ENCODE measurements at regions not wholly inside any gene's neighbourhood (a gene's known extent, or its start where the extent isn't known, plus 50 kb on each side); places are given as distances from the start of the nearest gene placed in this dataset.

DNA sequence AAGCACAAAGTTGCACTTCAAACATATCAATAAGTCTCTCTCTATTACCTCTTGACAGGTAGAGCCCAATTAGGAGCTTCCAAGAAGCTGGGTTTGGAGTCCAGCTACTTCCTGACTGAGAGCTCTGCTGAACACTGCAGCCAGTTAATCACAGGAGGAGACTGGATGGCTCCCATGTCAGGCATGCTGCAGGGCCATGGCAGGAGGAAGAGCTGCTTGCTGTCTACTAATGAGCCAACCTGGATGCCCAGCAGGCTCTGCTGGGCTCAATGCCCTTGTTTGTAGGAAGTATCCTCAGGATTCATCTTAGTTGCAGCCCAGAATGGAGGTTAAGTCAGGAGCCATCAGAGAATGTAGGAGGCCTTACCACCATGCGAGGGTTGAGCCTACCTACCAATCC lies 91.9 kb downstream of the TMEM215 start:
- H3K27ac Mint-ChIP-seq, result no peak overlapping the region
- POLR2A ChIA-PET, result no interaction called here
- TF ChIP-seq, protein P1, sequence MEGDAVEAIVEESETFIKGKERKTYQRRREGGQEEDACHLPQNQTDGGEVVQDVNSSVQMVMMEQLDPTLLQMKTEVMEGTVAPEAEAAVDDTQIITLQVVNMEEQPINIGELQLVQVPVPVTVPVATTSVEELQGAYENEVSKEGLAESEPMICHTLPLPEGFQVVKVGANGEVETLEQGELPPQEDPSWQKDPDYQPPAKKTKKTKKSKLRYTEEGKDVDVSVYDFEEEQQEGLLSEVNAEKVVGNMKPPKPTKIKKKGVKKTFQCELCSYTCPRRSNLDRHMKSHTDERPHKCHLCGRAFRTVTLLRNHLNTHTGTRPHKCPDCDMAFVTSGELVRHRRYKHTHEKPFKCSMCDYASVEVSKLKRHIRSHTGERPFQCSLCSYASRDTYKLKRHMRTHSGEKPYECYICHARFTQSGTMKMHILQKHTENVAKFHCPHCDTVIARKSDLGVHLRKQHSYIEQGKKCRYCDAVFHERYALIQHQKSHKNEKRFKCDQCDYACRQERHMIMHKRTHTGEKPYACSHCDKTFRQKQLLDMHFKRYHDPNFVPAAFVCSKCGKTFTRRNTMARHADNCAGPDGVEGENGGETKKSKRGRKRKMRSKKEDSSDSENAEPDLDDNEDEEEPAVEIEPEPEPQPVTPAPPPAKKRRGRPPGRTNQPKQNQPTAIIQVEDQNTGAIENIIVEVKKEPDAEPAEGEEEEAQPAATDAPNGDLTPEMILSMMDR (IDR thresholded peaks at IDR 0.05), result no peak
- CTCF ChIA-PET, result no interaction called here
- H3K27me3 Mint-ChIP-seq, result peaks cover under 1% of the 10 kb centered on the region
- H3K4me3 Mint-ChIP-seq, result no peak overlapping the region
- H3K36me3 Mint-ChIP-seq (ENCODE audit: low read depth), result no peaks in the 10 kb centered on the region
- ATAC-seq (ENCODE audit: low read depth) (no peak), DNase-seq (no peak)
- intact Hi-C loops (cut with micrococcal nuclease), result no loop called here
- peaks cover 5% of the 10 kb centered on the region for H3K4me1 Mint-ChIP-seq
- H3K9me3 Mint-ChIP-seq, result no peaks in the 10 kb centered on the region

- CTCF ChIA-PET, result no interaction called here
Observed at GRCh38 chr9:32875748-32876147, 92.4 kb downstream of the TMEM215 start.

GRCh38 chr9:32877103-32877502 lies 93.8 kb downstream of the TMEM215 start:
- H3K9me3 Mint-ChIP-seq, result no peaks in the 10 kb centered on the region
- POLR2A ChIA-PET, result no interaction called here
- no peak for ATAC-seq (ENCODE audit: low read depth)
- H3K4me3 Mint-ChIP-seq, result no peak overlapping the region
- DNase-seq, result no peak
- no peaks in the 10 kb centered on the region for H3K36me3 Mint-ChIP-seq (ENCODE audit: low read depth)
- CTCF ChIA-PET, result no interaction called here
- intact Hi-C loops (cut with micrococcal nuclease), result no loop called here
- TF ChIP-seq, protein P1 (IDR thresholded peaks at IDR 0.05), result no peak
- peaks cover 2% of the 10 kb centered on the region for H3K27me3 Mint-ChIP-seq
- no peak overlapping the region for H3K27ac Mint-ChIP-seq
- peaks cover 5% of the 10 kb centered on the region for H3K4me1 Mint-ChIP-seq

More at GRCh38 chr9:32875748-32876147, 92.4 kb downstream of the TMEM215 start:
- Mint-ChIP-seq H3K27ac (no peak overlapping the region), H3K4me3 (no peak overlapping the region), H3K4me1 (peaks cover 5% of the 10 kb centered on the region), H3K36me3 (ENCODE audit: low read depth) (no peaks in the 10 kb centered on the region), H3K27me3 (no peaks in the 10 kb centered on the region), H3K9me3 (no peaks in the 10 kb centered on the region)
- DNase-seq (no peak), ATAC-seq (ENCODE audit: low read depth) (no peak)
- TF ChIP-seq, protein P1 (IDR thresholded peaks at IDR 0.05), result no peak
- POLR2A ChIA-PET, result no interaction called here
- intact Hi-C loops (cut with micrococcal nuclease), result no loop called here

- H3K27me3 Mint-ChIP-seq, result peaks cover 2% of the 10 kb centered on the region
- H3K9me3 Mint-ChIP-seq, result no peaks in the 10 kb centered on the region
- no peak overlapping the region for H3K27ac Mint-ChIP-seq
- intact Hi-C loops (cut with micrococcal nuclease), result no loop called here
- no peaks in the 10 kb centered on the region for H3K36me3 Mint-ChIP-seq (ENCODE audit: low read depth)
- ATAC-seq (ENCODE audit: low read depth), result no peak
- ChIA-PET CTCF (no interaction called here), POLR2A (no interaction called here)
- no peak overlapping the region for H3K4me3 Mint-ChIP-seq
- H3K4me1 Mint-ChIP-seq, result peaks cover 5% of the 10 kb centered on the region
- DNase-seq, result no peak
- TF ChIP-seq, protein P1 (IDR thresholded peaks at IDR 0.05), result no peak
Observed at GRCh38 chr9:32877639-32878217, 94.4 kb downstream of the TMEM215 start.

DNA sequence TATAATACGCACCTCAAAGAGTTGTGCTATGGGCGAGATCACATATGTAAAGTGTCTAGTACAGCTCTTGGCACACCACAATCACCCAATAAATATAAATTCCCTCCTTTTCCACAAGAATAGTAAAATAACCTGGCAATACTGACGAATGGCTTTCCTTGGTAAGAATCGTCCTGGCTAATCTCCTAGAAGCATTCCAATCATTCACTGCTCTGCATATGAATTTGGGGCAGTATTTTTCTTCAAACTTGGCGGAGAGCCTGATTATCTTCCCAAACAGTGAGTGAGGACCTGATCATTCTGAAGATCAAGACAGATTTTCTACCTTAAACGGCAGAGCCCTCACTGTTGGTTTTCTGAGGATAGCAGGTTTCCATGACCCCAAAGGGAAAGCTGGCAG lies 96.0 kb downstream of the TMEM215 start:
- Mint-ChIP-seq H3K27ac (no peak overlapping the region), H3K36me3 (ENCODE audit: low read depth) (no peaks in the 10 kb centered on the region), H3K4me3 (no peak overlapping the region), H3K27me3 (peaks cover 2% of the 10 kb centered on the region), H3K4me1 (peaks cover 5% of the 10 kb centered on the region), H3K9me3 (no peaks in the 10 kb centered on the region)
- no peak for ATAC-seq (ENCODE audit: low read depth)
- POLR2A ChIA-PET, result no interaction called here
- intact Hi-C loops (cut with micrococcal nuclease), result no loop called here
- TF ChIP-seq, protein P1 (IDR thresholded peaks at IDR 0.05), result no peak
- DNase-seq, result no peak
- CTCF ChIA-PET, result no interaction called here

All from activated B cell treated with CpG ODN at 0.5 μM for 24 hours (primary cell).